Epithelial cell of esophagus (primary cell): ENCODE measurements at regions not wholly inside any gene's neighbourhood (a gene's known extent, or its start where the extent isn't known, plus 50 kb on each side); places are given as distances from the start of the nearest gene placed in this dataset.

Experiments used
- DNase-seq: peaks from one replicate; pipeline ENCODE4 v3.0.0; 2010; ENCODE audit warnings: low read depth
- H3K4me3 ChIP-seq: 2 replicates; pipeline ENCODE4 v1.5.1; 2011; ENCODE audit warnings: mild to moderate bottlenecking, low read length, control low read depth
- CTCF ChIP-seq: IDR thresholded peaks from 2 replicates; pipeline ENCODE4 v1.5.1; 2011; ENCODE audit warnings: low read depth, mild to moderate bottlenecking, low read length, control low read depth, inconsistent platforms; ENCODE audit not compliant: insufficient read depth; ENCODE audit errors: missing control alignments

GRCh38 chrX:39534949-39535348 lies 562.8 kb downstream of the BCOR start:
- no peak for TF ChIP-seq CTCF
- no peak overlapping the region for H3K4me3 ChIP-seq
- DNase-seq: no peak

- no peak overlapping the region for H3K4me3 ChIP-seq
- TF ChIP-seq CTCF: no peak
- no peak for DNase-seq
Observed at GRCh38 chrX:39536211-39536610, 561.5 kb downstream of the BCOR start.

- TF ChIP-seq CTCF: no peak
Observed at GRCh38 chrX:39541881-39542280, 555.9 kb downstream of the BCOR start.

GRCh38 chrX:39542316-39542715 lies 555.4 kb downstream of the BCOR start:
- no peak overlapping the region for H3K4me3 ChIP-seq
- DNase-seq: no peak
- no peak for TF ChIP-seq CTCF

More at GRCh38 chrX:39541881-39542280, 555.9 kb downstream of the BCOR start:
- DNase-seq: no peak
- H3K4me3 ChIP-seq: no peak overlapping the region

- no peak for TF ChIP-seq CTCF
- H3K4me3 ChIP-seq: no peak overlapping the region
- DNase-seq: no peak
Observed at GRCh38 chrX:39550795-39551361, 546.9 kb downstream of the BCOR start.

GRCh38 chrX:39551762-39552161 lies 546.0 kb downstream of the BCOR start:
- DNase-seq: peak; percentile 1
- no peak for TF ChIP-seq CTCF
- H3K4me3 ChIP-seq: no peak overlapping the region

GRCh38 chrX:39555431-39555830 lies 542.3 kb downstream of the BCOR start:
- no peak for TF ChIP-seq CTCF
- no peak for DNase-seq
- no peak overlapping the region for H3K4me3 ChIP-seq
